OCI-LY1 (cell line): ENCODE measurements at regions not wholly inside any gene's neighbourhood (a gene's known extent, or its start where the extent isn't known, plus 50 kb on each side); places are given as distances from the start of the nearest gene placed in this dataset.

Experiments
- H2AFZ ChIP-seq: fragments of 200-600 bp; sonication (generic), shearing (Covaris generic); 2 replicates; pipeline ENCODE4 v1.6.0; 2014; ENCODE audit warnings: antibody characterized with exemption, mild to moderate bottlenecking, low read length
- H3F3A ChIP-seq: fragments of 200-600 bp; sonication (generic), shearing (Covaris generic); 2 replicates; pipeline ENCODE4 v1.6.0; 2014; ENCODE audit warnings: mild to moderate bottlenecking, antibody characterized with exemption, low read length, moderate library complexity; ENCODE audit not compliant: insufficient read depth
- H3K27ac ChIP-seq: fragments of 200-600 bp; sonication (generic); 2 replicates; pipeline ENCODE4 v1.5.1; 2014; ENCODE audit warnings: low read length, mixed run types, mild to moderate bottlenecking, low read depth; ENCODE audit not compliant: poor library complexity, severe bottlenecking
- H3K27me3 ChIP-seq: fragments of 200-600 bp; sonication (generic); 2 replicates; pipeline ENCODE4 v1.6.0; 2014; ENCODE audit warnings: antibody characterized with exemption, mild to moderate bottlenecking, low read length, moderate library complexity; ENCODE audit not compliant: insufficient read depth
- H3K36me3 ChIP-seq: fragments of 200-600 bp; sonication (generic); 2 replicates; pipeline ENCODE4 v1.6.1; 2014; ENCODE audit warnings: mild to moderate bottlenecking, antibody characterized with exemption, low read length, moderate library complexity, mixed read lengths; ENCODE audit not compliant: insufficient read depth
- H3K4me1 ChIP-seq: fragments of 200-600 bp; sonication (generic); 2 replicates; pipeline ENCODE4 v1.5.1; 2014; ENCODE audit warnings: mild to moderate bottlenecking, low read length, moderate library complexity; ENCODE audit not compliant: insufficient read depth, severe bottlenecking
- H3K4me2 ChIP-seq: fragments of 200-600 bp; sonication (generic), shearing (Covaris generic); 2 replicates; pipeline ENCODE4 v1.6.1; 2014; ENCODE audit warnings: low read length
- H3K4me3 ChIP-seq: fragments of 200-600 bp; sonication (generic); 2 replicates; pipeline ENCODE4 v1.5.1; 2014; ENCODE audit warnings: low read length, low read depth, mild to moderate bottlenecking, mixed read lengths; ENCODE audit not compliant: poor library complexity, severe bottlenecking
- H3K79me2 ChIP-seq: fragments of 200-600 bp; shearing (Covaris generic); 2 replicates; pipeline ENCODE4 v1.6.1; 2016; ENCODE audit warnings: mixed run types, low read length, mixed read lengths; ENCODE audit not compliant: insufficient read depth
- H3K9ac ChIP-seq: fragments of 200-600 bp; sonication (generic), shearing (Covaris generic); 2 replicates; pipeline ENCODE4 v1.6.1; 2014; ENCODE audit warnings: mild to moderate bottlenecking, low read length, mixed read lengths
- H3K9me2 ChIP-seq: fragments of 200-600 bp; sonication (generic), shearing (Covaris generic); 2 replicates; pipeline ENCODE4 v1.6.1; 2014; ENCODE audit warnings: low read depth, mild to moderate bottlenecking, low read length, mixed read lengths
- H3K9me3 ChIP-seq: fragments of 200-600 bp; shearing (Covaris generic); 2 replicates; pipeline ENCODE4 v1.6.1; 2014; ENCODE audit warnings: low read length, mixed read lengths
- H4K20me1 ChIP-seq: fragments of 200-600 bp; sonication (generic), shearing (Covaris generic); 2 replicates; pipeline ENCODE4 v1.6.0; 2016; ENCODE audit warnings: mild to moderate bottlenecking, low read length; ENCODE audit not compliant: insufficient read depth
- EZH2 ChIP-seq: fragments of 200-600 bp; sonication (generic), shearing (Covaris generic); IDR thresholded peaks from 2 replicates; pipeline ENCODE4 v1.8.0; 2017; ENCODE audit warnings: borderline replicate concordance, mixed run types, mild to moderate bottlenecking, antibody characterized with exemption, low read length, moderate library complexity, mixed read lengths
- TF ChIP-seq, protein P1 (sequence below): fragments of 200-600 bp; sonication (generic), shearing (Covaris generic); IDR thresholded peaks from 2 replicates; pipeline ENCODE4 v1.5.1; 2017; ENCODE audit warnings: mild to moderate bottlenecking, antibody characterized with exemption, low read length, moderate library complexity, mixed read lengths

DNA sequence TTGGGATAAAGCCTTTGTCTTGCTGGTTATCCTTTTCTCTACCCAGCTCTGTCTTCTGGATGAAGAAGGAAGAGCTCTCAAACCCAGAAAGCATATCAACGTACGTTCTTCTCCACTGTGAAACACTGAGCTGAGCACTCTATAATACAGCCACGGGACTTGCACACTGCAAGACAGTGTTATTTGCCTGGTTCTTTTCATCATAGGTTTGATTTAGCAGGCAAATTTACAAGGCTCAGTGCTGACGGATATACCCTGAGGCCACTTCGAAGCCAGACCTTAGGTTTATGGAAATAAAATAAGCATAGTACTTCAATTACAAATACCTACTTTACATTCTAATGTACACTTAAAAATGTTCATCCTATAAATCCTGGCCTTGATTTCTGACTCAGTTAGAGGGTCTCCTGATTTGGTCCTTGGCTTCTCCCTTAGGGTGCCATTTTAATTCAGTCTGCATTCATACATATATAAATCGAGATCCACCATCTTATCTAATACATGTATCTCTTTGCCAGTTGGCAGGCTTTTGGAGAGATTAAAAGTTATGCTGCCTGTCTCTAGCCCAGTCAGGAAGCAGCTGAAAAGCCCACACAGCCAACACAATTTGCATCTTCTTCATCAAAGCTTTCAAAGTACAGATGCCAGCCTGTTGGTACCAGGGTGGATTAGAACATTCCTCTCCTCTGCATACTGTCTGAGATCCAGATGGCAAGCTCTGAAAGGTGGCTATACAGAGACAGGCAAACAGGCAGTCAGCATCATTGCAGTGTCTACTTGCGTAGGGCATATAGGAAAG is 194.4 kb downstream of the DEPDC1B start:
- no peaks in the 10 kb centered on the region for H3F3A ChIP-seq
- peak overlapping the region; percentile 17; the same call in 1 of the 2 replicates for H3K4me2 ChIP-seq
- no peaks in the 10 kb centered on the region for H3K27me3 ChIP-seq
- peaks cover 12% of the 10 kb centered on the region for H3K36me3 ChIP-seq
- H3K9me3 ChIP-seq = no peaks in the 10 kb centered on the region
- H3K4me3 ChIP-seq = no peak overlapping the region
- H3K9me2 ChIP-seq = no peaks in the 10 kb centered on the region
- no peak overlapping the region for H3K9ac ChIP-seq
- peaks cover 33% of the 10 kb centered on the region for H3K4me1 ChIP-seq
- H4K20me1 ChIP-seq = no peaks in the 10 kb centered on the region
- no peaks in the 10 kb centered on the region for H3K79me2 ChIP-seq
- no peak for TF ChIP-seq EZH2
- TF ChIP-seq, protein P1, sequence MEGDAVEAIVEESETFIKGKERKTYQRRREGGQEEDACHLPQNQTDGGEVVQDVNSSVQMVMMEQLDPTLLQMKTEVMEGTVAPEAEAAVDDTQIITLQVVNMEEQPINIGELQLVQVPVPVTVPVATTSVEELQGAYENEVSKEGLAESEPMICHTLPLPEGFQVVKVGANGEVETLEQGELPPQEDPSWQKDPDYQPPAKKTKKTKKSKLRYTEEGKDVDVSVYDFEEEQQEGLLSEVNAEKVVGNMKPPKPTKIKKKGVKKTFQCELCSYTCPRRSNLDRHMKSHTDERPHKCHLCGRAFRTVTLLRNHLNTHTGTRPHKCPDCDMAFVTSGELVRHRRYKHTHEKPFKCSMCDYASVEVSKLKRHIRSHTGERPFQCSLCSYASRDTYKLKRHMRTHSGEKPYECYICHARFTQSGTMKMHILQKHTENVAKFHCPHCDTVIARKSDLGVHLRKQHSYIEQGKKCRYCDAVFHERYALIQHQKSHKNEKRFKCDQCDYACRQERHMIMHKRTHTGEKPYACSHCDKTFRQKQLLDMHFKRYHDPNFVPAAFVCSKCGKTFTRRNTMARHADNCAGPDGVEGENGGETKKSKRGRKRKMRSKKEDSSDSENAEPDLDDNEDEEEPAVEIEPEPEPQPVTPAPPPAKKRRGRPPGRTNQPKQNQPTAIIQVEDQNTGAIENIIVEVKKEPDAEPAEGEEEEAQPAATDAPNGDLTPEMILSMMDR = no peak
- no peak overlapping the region for H2AFZ ChIP-seq
- no peak overlapping the region for H3K27ac ChIP-seq

DNA sequence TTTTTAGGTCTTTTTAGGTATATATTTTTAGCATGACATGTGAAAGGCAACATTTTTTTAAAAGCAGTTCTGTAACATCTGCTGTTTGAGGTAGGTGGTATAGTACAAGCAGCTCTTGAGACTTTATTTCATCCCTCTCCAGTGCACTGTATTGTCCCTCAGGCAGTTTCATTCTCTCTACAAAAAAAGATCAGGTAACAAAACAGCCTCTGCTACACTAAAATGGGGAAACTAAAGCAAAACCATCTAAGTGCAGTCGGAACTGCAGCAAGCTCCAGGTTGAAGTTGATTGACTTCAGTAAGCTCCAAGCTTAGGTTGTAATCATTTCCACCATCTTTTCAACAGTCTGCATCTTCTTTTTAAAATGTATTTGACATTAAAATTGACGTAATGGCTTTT is 195.6 kb downstream of the DEPDC1B start:
- no peak overlapping the region for H3K4me2 ChIP-seq
- no peak overlapping the region for H3K4me3 ChIP-seq
- H3K79me2 ChIP-seq = no peaks in the 10 kb centered on the region
- H2AFZ ChIP-seq = no peak overlapping the region
- H3K9ac ChIP-seq = no peak overlapping the region
- H3K27me3 ChIP-seq = no peaks in the 10 kb centered on the region
- no peaks in the 10 kb centered on the region for H3K9me3 ChIP-seq
- H3F3A ChIP-seq = no peaks in the 10 kb centered on the region
- H3K36me3 ChIP-seq = peaks cover 12% of the 10 kb centered on the region
- TF ChIP-seq, protein P1 = no peak
- TF ChIP-seq EZH2 = no peak
- peaks cover 29% of the 10 kb centered on the region for H3K4me1 ChIP-seq
- H3K9me2 ChIP-seq = no peaks in the 10 kb centered on the region
- H4K20me1 ChIP-seq = no peaks in the 10 kb centered on the region
- no peak overlapping the region for H3K27ac ChIP-seq

DNA sequence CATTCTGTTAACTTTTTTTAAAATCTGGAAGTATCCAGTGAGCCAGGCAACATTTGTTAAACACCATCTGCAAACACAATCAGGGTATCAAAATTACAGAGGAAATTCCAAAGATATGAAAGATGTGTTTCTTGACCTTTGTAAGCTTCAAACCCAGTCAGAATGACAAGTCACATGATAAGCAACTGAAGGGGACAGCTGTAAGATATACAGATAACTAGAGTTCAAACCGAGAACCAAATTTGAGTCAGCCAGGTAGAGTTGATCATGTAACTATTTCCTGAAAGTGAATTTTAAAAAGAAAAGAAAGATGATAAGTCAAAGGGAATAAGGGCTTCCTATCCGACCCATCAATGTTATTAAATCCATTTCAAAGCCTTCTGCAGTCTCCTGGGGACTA is 196.2 kb downstream of the DEPDC1B start:
- Histone ChIP-seq H3K9ac (no peak overlapping the region), H3K36me3 (peaks cover 12% of the 10 kb centered on the region)

More for the DNA sequence above, 196.2 kb downstream of the DEPDC1B start:
- TF ChIP-seq, protein P1 = no peak
- TF ChIP-seq EZH2 = no peak
- H3K79me2 ChIP-seq = no peaks in the 10 kb centered on the region
- no peaks in the 10 kb centered on the region for H3K27me3 ChIP-seq
- H2AFZ ChIP-seq = no peak overlapping the region
- no peaks in the 10 kb centered on the region for H3K9me2 ChIP-seq
- H3K9me3 ChIP-seq = no peaks in the 10 kb centered on the region
- no peak overlapping the region for H3K4me3 ChIP-seq
- peaks cover 30% of the 10 kb centered on the region for H3K4me1 ChIP-seq
- H3K27ac ChIP-seq = no peak overlapping the region
- H3K4me2 ChIP-seq = no peak overlapping the region
- no peaks in the 10 kb centered on the region for H3F3A ChIP-seq
- H4K20me1 ChIP-seq = no peaks in the 10 kb centered on the region
